Fibroblast of skin of left biceps (primary cell): ENCODE measurements at regions not wholly inside any gene's neighbourhood (a gene's known extent, or its start where the extent isn't known, plus 50 kb on each side); places are given as distances from the start of the nearest gene placed in this dataset.
"Not testable (repeated sequence)": the region's sequence is repeated elsewhere in the genome, so short reads cannot be mapped to it uniquely, and the experiment has no call there.

Experiments used
- DNase-seq, 2 experiments: peaks; one replicate each; pipeline ENCODE4 v3.0.0-alpha.2; 2013; ENCODE audit warnings: low read depth in 2 of 2

DNA sequence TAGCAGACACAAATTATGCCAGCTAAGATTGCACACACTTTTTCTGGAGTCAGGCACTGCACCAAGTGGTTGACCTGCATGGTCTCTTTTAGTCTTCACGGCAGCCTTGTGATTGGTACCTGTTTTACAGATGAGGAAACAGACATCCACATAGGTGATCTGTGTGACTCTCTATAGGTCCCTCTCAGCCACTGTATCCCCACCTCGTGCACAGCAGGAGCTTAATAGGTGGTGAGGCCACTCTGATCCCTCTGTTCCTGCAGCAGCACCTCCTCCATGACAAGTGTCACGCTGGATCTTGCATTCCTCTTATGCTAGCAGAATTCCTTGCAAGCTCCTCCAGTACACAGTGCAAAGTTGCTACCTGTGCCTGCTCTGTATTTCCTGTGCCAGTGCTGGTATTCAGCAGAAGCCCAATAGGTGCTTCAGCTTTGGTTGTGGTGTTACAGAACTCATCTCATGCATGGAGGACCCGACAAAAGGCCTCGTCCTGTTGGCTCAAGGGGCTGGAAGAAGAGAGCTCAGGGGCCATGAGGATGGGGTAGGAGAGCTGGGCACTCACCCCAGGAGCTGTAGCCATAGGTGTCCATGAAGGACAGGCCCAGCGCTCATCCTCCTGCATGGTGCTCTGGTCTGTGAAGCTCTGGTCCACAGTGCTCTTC, 546.7 kb downstream of the PTPRU start:
- no peak for DNase-seq

DNA sequence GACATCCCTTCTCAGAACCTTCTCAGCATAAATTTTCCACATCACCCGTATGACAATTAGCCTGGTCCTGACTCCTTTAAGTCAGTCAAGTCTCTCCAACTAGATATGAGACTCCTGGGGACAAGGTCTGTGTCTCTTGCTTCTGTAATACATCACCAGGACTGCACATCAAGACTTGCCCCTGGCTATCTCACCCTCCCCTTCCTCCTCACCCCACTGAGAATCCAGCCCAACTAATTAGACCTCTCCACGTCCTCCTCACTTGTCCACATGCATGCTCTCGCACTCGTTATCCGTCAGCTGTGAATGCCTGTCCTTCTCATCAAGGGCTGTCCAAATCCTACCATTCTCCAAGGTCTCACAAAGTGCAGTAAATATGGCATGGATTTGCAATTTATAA, 542.8 kb downstream of the PTPRU start:
- DNase-seq = no peak

DNA sequence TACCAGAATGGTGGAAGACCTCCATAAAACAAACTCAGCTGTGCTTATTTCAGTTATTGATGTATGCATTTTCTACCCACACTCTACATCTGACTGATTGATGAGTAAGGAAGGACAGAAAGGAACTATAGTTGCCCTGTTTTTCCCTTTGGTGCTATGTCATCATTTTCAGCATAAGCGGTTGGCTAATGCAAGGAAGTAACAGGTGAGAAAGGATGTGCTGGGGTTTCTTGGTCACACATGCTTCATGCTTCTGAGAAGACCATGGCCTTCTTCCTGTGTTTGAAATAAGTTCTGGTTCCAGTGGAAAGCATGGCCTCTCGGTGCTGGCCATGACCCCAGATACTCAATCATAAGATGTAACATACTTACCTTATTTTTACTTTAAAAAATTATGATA, 541.2 kb downstream of the PTPRU start:
- no peak for DNase-seq

DNA sequence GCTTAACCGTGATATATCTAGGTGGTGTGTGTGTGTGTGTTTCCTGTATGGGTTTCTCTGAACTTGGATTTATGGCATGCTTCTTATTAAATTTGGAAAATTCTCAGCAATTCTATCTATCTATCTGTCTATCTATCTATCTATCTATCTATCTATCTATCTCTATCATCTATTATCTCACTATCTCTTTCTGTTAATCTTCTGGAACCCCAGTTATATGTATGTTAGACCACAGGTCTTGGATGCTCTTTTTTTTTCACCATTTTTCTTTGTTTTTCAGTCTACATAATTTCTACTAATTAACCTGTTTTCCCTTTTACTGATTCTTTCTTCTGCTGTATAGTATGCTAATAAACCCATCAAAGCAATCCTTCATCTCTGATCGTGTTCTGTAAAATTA, 538.0 kb downstream of the PTPRU start:
- DNase-seq = no peak

DNA sequence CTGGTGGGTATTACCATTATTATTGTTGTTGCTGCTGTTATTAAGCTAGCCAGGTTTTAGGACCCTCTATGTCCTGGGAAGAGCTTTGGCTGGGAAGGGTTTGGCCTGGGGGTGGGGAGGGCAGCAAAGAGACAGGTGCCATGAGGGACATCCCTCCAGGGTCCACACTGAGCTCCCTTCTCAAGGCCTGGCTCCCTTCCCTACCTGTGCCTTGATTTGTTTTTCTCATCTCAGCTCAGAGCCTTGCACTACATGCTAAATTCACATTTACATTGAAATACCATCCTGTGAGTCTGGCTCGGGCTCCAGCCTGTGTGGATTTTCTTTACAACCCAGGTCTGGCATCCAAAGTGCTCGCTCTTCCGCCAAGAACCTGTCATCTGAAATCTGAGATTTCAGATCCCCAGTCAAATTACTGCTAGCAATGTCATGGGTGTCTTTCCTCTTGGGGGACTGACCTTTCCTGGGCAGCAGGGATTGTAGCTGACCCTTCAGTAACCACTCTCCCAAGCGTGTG, 536.3 kb downstream of the PTPRU start:
- no peak for DNase-seq

DNA sequence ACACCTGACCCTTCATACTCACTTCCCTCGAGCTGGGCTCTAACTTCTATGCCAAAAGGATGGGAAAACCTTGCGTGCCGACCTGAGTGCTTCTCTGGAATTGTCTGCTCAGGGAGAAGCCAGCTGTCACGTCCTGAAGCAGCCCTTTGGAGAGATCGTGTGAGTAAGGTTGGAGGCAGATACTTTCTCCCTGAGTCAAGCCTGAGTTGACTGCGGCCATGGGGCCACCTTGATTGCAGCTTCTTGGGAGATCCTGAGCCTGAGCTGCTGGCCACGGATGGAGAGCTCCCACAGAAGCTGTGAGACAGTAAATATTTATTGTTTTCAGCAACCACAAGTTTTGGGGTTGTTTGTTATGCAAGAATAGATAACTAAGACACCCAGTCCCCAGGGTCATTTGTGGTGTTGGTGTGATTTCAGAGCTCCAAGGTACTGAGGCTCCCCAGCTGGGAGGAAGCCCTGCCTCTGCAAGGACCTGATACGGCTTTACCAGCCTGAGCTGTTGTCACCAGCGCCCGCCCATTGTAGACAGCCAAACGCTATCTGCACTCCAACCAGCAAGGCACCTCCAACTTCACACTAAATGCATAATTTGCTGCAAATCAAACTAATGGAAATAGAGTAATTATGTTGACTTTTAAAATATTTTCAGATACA, 531.6 kb downstream of the PTPRU start:
- no peak for DNase-seq

DNA sequence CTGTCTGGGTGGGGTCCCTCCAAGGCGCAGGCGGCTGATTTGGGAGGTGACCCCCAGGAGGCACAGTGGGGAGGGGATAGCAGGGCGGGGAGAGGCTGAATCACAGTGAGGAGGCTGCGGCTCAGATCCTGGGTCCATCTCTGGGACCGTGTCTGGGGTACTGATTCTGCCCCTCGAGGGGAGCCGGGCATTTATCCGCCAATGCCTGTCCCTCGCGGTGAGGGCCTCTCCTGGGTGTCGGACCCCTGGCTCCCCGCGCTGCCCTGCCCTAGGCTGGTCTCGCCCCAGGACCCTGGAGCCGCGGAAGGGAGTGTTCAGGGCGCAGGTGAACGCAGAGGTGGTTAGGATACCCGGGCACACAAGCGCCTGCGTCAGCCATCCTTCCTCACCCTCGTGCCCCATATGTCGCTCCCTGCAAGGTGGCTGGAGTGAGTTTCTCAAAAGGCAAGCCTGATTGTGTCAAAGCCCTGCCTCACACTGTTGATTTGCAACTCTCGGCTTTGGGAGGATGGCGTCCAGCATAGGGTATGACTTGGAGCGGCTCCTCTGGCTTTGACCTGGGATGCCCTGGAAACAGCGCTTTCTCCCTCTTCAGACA, 530.9 kb downstream of the PTPRU start:
- DNase-seq = no peak

DNA sequence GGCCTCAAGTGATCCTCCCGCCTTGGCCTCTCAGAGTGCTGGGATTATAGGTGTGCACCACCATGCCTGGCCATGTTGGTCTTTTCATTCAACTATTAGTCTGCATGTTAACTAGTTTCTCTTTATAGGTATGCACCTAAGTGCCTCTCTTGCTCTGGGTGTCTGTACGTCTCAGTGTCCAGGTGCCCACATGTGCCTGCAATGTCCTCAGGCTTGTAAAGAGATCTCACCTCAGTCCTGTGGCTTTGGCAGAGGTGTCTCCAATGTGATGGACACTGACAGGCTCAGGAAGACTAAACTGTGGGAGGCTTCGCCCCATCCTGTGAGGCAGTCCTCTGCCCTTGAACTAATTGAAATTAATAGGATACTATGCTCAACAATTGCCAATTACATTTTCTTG, 526.3 kb downstream of the PTPRU start:
- no peak for DNase-seq

DNA sequence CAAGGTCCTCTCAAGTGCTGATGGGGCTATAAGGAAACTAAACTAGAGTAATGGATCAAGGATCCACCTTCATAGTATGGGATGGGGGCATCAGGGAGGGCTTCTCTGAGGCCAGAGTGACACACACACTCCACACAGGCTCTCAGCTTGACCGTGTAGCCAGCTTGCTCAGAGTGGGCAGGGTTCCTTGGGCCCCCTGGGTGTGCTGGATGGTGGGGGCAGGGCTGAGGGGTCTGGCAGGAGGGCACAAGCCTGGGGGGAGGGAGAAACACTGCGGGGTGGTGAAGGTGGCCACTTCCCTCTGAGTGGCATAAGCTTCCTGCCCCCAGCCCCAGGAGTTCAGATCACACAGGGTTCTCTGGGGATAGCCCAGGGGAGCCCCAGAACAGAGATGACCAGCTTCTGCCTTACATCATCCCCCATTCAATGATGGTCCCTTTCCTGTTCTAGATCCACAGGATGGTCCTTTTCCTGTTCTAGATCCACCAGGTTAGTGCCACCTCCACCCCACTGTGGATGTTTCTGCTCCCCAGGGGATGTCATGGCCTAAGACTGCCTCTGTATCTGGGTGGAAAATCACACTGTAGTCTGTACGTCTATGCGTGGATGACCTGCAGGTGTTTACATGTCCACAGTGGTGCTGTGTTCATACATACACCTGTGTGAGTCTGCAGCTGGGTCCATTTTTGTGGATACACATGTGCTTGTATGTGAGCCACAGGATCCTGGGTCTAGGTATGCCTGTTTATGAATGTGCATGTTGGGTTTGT, 525.0 kb downstream of the PTPRU start:
- DNase-seq = no peak

DNA sequence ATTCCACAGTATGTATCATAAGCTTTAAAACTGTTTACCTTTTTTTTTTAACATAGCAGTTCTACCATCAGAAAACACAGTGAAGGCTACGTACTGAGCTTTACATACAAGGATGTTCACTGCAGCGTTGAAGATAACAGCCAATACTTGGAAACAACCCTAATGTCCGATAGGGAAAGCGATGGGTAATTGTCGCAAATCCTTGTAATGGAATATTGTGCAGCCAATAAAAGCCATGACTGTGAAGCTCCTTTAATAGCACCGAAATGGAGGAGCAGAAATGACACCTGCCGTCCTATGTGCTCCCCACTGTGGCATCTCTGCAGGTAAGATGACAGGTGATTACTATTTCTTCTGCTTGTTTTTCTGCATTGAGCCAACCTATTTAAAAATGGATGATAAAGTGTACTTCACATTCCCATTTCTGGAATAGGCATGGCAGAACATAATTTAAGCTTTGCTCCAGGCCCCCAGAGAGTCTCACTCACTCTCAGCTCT, 523.8 kb downstream of the PTPRU start:
- DNase-seq = no peak

DNA sequence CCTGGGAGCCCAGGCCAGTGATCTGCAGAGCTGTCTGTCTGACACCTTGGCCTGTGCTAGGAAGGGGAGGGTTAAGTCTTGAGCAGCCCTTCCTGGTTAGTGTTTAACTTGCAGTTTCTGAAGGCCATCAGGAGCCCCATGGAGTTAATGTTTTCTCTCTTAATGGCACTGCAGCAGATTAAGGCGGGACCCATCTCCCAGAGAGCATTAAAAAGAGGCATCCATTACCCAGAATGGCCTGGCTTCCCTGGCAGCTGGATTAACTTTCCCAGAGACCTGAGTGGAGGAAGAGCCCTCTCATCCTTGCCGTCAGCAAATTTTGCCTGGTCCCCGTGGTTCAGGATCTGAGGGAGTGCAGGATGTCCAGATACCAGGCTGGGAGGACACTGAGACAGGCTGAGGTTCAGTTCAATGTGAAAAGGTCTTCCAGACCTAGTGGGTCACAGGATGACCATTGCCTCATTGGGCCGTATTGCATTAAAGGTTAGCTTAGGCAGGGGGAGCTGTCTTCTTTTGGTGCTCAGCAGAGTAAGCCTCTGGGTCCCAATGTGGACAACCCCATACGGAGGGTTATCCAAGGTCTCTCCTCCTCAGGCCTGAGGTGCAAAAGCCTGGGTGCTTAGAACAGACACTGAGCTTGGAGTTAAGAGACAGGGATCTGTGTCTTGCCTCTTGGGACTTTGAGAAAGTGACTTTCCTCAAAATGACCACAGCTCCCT, 522.6 kb downstream of the PTPRU start:
- DNase-seq = no peak

DNA sequence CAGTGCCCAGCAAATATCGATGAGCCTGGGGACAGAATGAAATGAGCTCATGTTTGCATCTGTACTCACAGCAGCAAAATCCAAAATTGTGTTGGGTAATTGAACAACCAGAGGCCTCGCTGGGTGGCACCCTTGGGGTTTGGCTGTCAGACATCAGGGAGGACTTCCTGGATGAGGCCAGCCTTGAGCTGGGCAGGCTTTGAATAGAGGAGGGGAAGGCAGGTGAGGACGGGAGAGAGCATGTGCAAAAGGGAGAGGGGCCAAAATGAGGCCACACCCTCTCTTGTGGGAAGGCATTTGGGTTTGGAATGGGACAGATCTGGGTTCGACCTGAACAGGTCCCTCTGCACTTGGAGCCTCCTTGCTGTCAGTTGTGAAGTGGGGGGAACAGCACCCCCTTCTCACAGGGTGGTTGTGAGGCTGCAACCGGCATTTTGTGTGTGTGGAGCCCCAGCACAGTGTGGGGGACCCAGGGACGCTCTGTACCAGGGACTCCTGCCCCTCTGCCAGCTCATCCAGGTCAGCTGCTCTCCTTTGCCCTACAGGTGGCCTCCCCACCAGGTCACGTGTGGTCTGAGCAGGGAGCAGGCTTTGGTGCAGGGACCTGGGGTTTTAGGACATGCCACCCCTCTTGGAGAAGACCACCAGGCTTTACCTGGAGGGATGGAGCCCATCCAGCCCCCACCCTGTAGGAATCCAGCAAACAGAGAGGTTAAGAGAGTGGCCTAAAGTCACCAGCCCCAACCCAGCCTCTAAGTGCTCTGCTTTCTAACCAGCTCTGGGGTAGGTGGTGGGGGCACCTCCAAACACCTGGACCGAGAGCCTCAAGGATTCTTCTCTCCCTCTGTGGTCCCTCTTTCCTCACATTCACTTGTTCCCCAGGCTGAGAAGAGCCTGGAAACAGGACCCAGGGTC, 521.8 kb downstream of the PTPRU start:
- no peak for DNase-seq

DNA sequence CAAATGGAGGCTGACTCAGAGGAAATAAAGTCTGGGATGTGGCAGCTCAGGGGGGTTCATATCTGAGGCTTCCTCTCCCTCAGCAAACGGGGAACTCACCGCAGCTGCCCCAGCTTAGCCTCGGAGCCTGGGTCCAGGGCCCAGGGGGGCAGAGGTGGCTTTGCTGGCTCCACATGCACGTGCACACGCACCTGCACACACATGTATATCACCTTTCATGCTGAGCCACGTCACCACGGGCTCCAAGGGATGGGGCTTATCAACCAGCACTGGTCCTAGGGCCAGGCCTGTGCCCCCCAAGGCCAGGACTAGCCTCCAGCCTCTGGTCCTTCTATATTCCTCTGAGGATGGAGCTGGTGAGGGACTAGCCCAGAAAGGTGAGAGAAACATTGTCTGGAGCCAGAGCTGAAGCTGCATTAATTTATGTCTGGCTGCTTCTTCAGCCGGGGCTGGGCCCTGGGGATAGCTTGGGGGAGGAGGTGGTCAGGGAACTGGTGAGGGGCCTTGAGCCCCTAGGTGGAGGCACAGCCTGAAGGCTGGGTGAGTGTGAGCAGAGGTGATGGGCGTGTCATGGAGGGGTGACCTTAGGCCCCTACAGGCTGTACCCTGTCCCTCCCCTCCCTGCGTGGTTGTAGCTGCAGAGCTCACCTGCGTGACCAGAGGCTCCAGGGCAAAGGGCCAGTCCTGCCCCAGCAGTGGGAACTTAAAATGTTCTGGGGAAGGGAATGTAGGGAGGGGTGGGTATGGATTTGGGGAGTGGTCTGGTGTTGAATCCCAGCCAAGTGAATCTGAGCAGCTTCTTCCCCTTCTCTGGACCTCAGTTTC, 520.8 kb downstream of the PTPRU start:
- no peak for DNase-seq

DNA sequence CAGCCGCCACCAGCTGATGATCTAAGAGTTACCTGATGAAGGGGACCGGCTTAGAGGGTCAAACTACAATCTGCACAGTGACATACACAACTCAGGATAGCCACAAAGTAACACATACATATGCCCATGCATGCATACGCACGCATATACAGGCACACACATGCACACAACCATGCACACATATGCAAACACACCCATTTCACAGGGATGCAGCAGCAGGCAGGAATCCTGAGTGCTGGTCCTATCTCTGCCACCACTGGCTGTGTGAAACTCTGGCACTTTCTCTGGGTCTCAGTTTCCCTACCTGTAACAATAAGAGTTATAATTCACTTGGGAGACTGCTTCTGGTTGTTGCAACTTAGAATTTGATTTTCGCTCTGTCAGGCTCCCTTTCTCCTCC, 520.2 kb downstream of the PTPRU start:
- no peak for DNase-seq

DNA sequence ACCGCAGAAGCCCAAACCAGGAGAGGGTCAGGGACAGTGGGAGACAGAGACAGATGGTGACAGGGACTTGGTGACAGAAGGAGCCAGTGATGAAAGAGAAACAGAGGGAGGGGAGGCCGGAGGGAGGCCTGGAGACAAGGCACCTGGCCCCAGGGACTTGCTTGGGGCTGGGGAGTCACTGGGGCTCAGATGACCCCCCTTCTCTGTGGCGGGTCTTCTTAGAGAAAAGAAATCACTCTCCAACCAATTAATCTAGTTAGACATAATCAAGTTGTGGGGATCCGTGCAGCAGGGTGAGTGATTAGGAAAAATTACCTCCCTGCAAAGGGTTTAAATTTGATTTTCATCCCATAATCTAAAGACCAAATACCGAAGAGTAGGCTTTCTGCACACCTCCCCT, 519.8 kb downstream of the PTPRU start:
- no peak for DNase-seq

DNA sequence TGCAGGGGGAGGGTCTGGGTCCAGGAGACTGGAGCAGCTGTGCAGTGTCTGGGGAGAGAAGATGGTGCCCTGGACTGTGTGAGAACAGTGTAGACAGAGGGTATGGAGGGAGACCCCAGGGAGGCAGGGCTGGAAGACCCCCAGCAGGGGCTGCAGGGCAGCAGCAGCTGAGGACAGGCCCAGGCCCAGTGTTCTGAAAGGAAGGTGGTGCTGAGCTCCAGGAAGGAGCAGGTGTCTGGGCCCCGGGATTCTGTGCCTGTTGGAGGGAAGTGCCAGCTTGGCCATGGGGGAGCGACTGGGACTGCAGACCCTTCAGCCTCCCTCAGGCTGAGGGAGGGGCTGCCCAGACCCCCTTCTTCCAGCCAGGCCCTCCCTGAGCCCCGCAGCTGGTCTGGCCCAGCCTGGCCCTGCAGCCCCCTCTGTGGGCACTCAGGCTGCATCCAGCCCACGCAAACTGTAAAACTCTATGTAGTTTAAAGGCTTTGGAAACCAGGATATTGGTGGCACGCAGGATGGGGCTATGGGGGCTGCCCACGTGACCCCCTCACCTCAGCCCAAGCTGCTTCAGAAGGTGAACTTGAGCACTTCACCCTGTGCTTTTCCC, 519.2 kb downstream of the PTPRU start:
- DNase-seq = not testable (repeated sequence)

DNA sequence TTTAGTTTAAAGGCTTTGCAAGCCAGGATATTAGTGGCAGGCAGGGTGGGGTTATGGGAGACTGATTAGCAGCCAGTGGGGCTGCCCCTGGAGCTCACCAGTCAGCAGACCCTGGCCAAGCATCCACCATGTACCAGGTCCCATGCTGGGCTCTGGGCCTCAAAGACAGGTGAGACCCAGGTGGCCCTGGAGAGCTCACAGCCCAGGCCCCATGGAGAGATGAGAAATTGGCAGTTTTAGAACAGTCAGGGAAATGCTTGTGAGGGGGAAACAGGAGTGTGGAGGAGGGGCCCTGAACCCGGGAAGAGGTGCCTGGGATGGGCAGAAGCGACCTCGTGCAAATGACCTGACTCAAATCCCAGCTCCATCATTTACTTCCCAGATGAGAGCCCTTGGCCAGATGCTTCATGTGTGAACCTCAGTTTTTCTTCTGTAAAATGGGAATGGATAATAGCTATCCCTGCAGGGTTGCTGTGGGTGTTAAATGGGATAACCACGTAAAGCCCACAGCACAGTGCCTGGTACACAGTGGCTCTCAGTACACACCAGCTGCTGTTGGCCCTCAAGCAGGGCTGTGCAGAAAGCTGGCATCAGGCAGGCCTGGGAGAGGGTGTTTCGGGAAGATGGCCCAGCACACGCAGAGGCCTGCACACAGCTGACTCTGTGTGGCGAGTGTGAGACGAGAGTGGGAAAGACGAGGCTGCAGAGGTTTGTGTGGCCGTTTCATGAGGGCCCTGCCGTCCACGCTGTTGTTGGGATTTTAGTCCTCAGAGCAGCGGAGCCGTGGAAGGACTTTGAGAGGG, 518.5 kb downstream of the PTPRU start:
- DNase-seq = no peak
